ENCODE measurements at regions not wholly inside any gene's neighbourhood (a gene's known extent, or its start where the extent isn't known, plus 50 kb on each side); places are given as distances from the start of the nearest gene placed in this dataset.

GRCh38 chr2:23235292-23235691, 149.7 kb upstream of the KLHL29 start:
- H3K9me3 Mint-ChIP-seq: peaks cover 2% of the 10 kb centered on the region
- H3K27me3 Mint-ChIP-seq (ENCODE audit: low read depth): no peaks in the 10 kb centered on the region
- DNase-seq (ENCODE audit: low read depth, low spot score): no peak
- H3K36me3 Mint-ChIP-seq (ENCODE audit: low read depth): peaks cover 5% of the 10 kb centered on the region
- TF ChIP-seq CTCF (conservative IDR thresholded peaks at IDR 0.05): no peak
- H3K4me1 Mint-ChIP-seq: peaks cover 10% of the 10 kb centered on the region
- H3K4me3 Mint-ChIP-seq: no peak overlapping the region
- H3K27ac Mint-ChIP-seq (ENCODE audit: unreplicated experiment): no peak overlapping the region

- no peaks in the 10 kb centered on the region for H3K27me3 Mint-ChIP-seq (ENCODE audit: low read depth)
- TF ChIP-seq CTCF (conservative IDR thresholded peaks at IDR 0.05): no peak
- no peak for DNase-seq (ENCODE audit: low read depth, low spot score)
- peaks cover 6% of the 10 kb centered on the region for H3K36me3 Mint-ChIP-seq (ENCODE audit: low read depth)
- peaks cover 8% of the 10 kb centered on the region for H3K4me1 Mint-ChIP-seq
- H3K4me3 Mint-ChIP-seq: no peak overlapping the region
- peaks cover 5% of the 10 kb centered on the region for H3K9me3 Mint-ChIP-seq
- no peak overlapping the region for H3K27ac Mint-ChIP-seq (ENCODE audit: unreplicated experiment)
Observed at GRCh38 chr2:23235736-23236135, 149.2 kb upstream of the KLHL29 start.

GRCh38 chr2:23237147-23237546, 147.8 kb upstream of the KLHL29 start:
- DNase-seq (ENCODE audit: low read depth, low spot score): no peak
- no peak overlapping the region for H3K4me3 Mint-ChIP-seq
- peaks cover 2% of the 10 kb centered on the region for H3K36me3 Mint-ChIP-seq (ENCODE audit: low read depth)
- H3K9me3 Mint-ChIP-seq: peaks cover 5% of the 10 kb centered on the region
- H3K27me3 Mint-ChIP-seq (ENCODE audit: low read depth): no peaks in the 10 kb centered on the region
- no peak overlapping the region for H3K27ac Mint-ChIP-seq (ENCODE audit: unreplicated experiment)
- no peak for TF ChIP-seq CTCF (conservative IDR thresholded peaks at IDR 0.05)
- peaks cover 9% of the 10 kb centered on the region for H3K4me1 Mint-ChIP-seq

GRCh38 chr2:23238011-23238657, 146.8 kb upstream of the KLHL29 start:
- DNase-seq (ENCODE audit: low read depth, low spot score): no peak
- peaks cover 2% of the 10 kb centered on the region for H3K36me3 Mint-ChIP-seq (ENCODE audit: low read depth)
- peaks cover 5% of the 10 kb centered on the region for H3K9me3 Mint-ChIP-seq
- no peak for TF ChIP-seq CTCF (conservative IDR thresholded peaks at IDR 0.05)
- no peaks in the 10 kb centered on the region for H3K27me3 Mint-ChIP-seq (ENCODE audit: low read depth)
- H3K4me1 Mint-ChIP-seq: peaks cover 14% of the 10 kb centered on the region
- H3K27ac Mint-ChIP-seq (ENCODE audit: unreplicated experiment): no peak overlapping the region
- no peak overlapping the region for H3K4me3 Mint-ChIP-seq

- Mint-ChIP-seq H3K27ac (ENCODE audit: unreplicated experiment) (no peak overlapping the region), H3K4me1 (peaks cover 19% of the 10 kb centered on the region), H3K36me3 (ENCODE audit: low read depth) (peaks cover 2% of the 10 kb centered on the region), H3K9me3 (peaks cover 5% of the 10 kb centered on the region), H3K27me3 (ENCODE audit: low read depth) (no peaks in the 10 kb centered on the region), H3K4me3 (no peak overlapping the region)
- no peak for DNase-seq (ENCODE audit: low read depth, low spot score)
- TF ChIP-seq CTCF (conservative IDR thresholded peaks at IDR 0.05): no peak
Observed at GRCh38 chr2:23239374-23239773, 145.6 kb upstream of the KLHL29 start.

All from neural crest cell (in vitro differentiated cells).